Tibial nerve (tissue), 4 donors: ENCODE measurements at regions not wholly inside any gene's neighbourhood (a gene's known extent, or its start where the extent isn't known, plus 50 kb on each side); places are given as distances from the start of the nearest gene placed in this dataset.

ENCODE experiments used
- DNase-seq, 2 donors: peaks; one replicate each; pipeline ENCODE4 v3.0.0-alpha.2; 2019; ENCODE audit warnings: low spot score in 2 of 2
- H3K27ac ChIP-seq, 4 donors: fragments of 200-600 bp; sonication (generic) in 3 of 4; one replicate each; pipeline ENCODE4 v1.5.1; 2017 to 2019; ENCODE audit warnings: mild to moderate bottlenecking in 1 of 4
- H3K27me3 ChIP-seq, 2 donors: fragments of 200-600 bp; sonication (generic) in 1 of 2; one replicate each; pipeline versions ENCODE4 v1.5.1 to v1.6.0; 2017 to 2019
- H3K36me3 ChIP-seq, 3 donors: fragments of 200-600 bp; sonication (generic); one replicate each; pipeline ENCODE4 v1.5.1; 2018 to 2019
- H3K4me1 ChIP-seq, 4 donors: fragments of 200-600 bp; sonication (generic) in 3 of 4; one replicate each; pipeline ENCODE4 v1.5.1; 2017 to 2019
- H3K4me3 ChIP-seq, 4 donors: fragments of 200-600 bp; sonication (generic) in 3 of 4; one replicate each; pipeline ENCODE4 v1.5.1; 2017 to 2019; ENCODE audit warnings: mild to moderate bottlenecking in 1 of 4, moderate library complexity in 1 of 4
- H3K9me3 ChIP-seq, 4 donors: fragments of 200-600 bp; sonication (generic) in 3 of 4; one replicate each; pipeline ENCODE4 v1.5.1; 2017 to 2019
- EP300 ChIP-seq, 2 donors: sonication (generic); formaldehyde crosslinking; IDR thresholded peaks; one replicate each; pipeline ENCODE4 v1.6.1; 2017; ENCODE audit warnings: antibody characterized with exemption in 2 of 2, mild to moderate bottlenecking in 1 of 2
- POLR2A ChIP-seq, 2 donors: fragments of 450-650 bp; IDR thresholded peaks; one replicate each; pipeline ENCODE4 v1.6.1; 2017; ENCODE audit warnings: antibody characterized with exemption in 2 of 2, mild to moderate bottlenecking in 2 of 2, moderate library complexity in 2 of 2
- WGBS, 2 donors: methylation state at CpG; one replicate each; pipeline ENCODE4 v1.1.5; 2018; 5-methylcytosine and 5-hydroxymethylcytosine counted together
- TF ChIP-seq, protein P1 (sequence below), 5 experiments: fragments of 200-600 bp in 3 of 5; fragments of 450-650 bp in 2 of 5; sonication (generic) in 3 of 5; IDR thresholded peaks; one replicate each; pipeline ENCODE4 v1.5.1; 2016 to 2019; ENCODE audit warnings: antibody characterized with exemption in 5 of 5, mild to moderate bottlenecking in 3 of 5, moderate library complexity in 2 of 5

DNA sequence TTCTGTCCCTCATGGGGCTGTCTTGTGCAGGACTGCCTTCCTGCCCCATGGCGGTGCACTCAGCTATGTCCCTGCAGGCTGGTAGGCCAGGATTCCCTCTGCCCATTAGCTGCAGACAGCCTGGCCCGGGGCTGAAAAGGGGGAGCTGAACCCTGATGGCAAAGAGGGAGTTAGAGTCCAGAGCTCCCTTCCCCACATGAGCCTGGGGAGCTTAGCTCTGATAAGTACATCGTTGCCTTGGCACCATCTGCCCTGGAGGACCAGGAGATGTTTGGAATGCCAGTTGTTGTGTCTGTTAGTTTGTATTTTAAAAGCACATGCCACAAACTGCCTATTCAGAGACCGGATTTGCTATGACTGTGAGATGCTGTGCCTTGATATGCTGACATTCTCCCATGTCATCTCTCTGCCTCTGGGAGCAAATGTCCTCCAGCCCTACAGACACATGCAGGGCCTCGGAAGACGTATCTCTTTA is 65.1 kb upstream of the AFF3 start:
- Histone ChIP-seq H3K36me3 (no peaks in the 10 kb centered on the region), H3K9me3 (no peaks in the 10 kb centered on the region), H3K27me3 (no peaks in the 10 kb centered on the region), H3K4me1 (no peaks in the 10 kb centered on the region), H3K27ac (no peak overlapping the region), H3K4me3 (no peak overlapping the region)
- TF ChIP-seq EP300 (IDR thresholded peaks at IDR 0.05) = no peak
- TF ChIP-seq POLR2A (IDR thresholded peaks at IDR 0.05) = no peak
- TF ChIP-seq, protein P1, sequence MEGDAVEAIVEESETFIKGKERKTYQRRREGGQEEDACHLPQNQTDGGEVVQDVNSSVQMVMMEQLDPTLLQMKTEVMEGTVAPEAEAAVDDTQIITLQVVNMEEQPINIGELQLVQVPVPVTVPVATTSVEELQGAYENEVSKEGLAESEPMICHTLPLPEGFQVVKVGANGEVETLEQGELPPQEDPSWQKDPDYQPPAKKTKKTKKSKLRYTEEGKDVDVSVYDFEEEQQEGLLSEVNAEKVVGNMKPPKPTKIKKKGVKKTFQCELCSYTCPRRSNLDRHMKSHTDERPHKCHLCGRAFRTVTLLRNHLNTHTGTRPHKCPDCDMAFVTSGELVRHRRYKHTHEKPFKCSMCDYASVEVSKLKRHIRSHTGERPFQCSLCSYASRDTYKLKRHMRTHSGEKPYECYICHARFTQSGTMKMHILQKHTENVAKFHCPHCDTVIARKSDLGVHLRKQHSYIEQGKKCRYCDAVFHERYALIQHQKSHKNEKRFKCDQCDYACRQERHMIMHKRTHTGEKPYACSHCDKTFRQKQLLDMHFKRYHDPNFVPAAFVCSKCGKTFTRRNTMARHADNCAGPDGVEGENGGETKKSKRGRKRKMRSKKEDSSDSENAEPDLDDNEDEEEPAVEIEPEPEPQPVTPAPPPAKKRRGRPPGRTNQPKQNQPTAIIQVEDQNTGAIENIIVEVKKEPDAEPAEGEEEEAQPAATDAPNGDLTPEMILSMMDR (IDR thresholded peaks at IDR 0.05) = no peak
- WGBS, 2 donors = 70 to 83% methylated on average over 5 to 6 of the region's 6 CpGs
- DNase-seq = no peak

DNA sequence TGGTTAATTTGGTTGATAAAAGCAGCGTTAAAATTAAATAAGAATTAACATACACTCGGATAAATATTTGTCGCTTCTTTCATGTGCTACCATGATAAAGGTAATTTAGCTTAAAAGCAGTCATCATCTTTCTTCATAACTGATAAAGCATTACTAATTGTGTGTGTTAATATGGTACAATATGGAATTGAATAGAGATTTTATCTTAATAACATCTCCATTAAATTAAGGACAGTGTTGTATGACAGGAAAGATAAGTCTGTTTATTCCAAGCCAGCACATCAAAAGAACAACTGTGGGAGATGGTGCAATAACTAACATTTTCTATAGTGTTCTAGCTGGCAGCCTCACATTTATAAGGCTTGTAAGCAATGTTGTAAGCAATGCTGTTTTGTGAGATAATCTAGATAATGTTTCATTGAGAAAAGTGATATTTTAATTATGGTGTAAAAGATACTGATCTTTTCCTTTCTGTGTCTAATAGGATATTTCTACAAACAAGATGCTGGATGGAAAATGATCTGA is 64.4 kb upstream of the AFF3 start:
- no peak overlapping the region for H3K4me3 ChIP-seq
- no peaks in the 10 kb centered on the region for H3K27me3 ChIP-seq
- no peaks in the 10 kb centered on the region for H3K4me1 ChIP-seq
- WGBS, 2 donors = 96% methylated on average over 3 of the region's 3 CpGs
- no peak overlapping the region for H3K27ac ChIP-seq
- H3K36me3 ChIP-seq = no peaks in the 10 kb centered on the region
- H3K9me3 ChIP-seq = no peaks in the 10 kb centered on the region
- no peak for DNase-seq
- TF ChIP-seq POLR2A (IDR thresholded peaks at IDR 0.05) (no peak), EP300 (IDR thresholded peaks at IDR 0.05) (no peak)
- TF ChIP-seq, protein P1 (IDR thresholded peaks at IDR 0.05) = no peak

DNA sequence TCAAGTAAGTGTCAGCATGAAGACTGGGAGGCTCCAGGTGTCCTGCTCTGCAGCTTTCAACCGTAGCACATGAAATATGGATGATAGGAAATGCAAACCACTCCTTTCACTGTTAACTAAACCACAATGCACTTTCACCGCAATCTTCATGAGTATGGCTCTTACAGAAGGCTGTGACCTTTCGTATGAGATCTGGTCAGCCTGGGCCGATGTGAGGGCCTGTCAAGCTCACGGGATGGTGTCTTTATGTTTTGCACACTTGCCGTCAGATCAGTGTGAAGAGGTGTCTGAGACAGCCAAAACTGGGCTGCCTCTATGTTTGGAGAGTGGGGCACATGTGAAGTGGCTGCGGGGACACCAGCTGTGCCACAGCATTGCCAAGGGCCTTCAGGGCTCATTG is 62.8 kb upstream of the AFF3 start:
- no peak overlapping the region for H3K4me3 ChIP-seq
- no peaks in the 10 kb centered on the region for H3K9me3 ChIP-seq
- no peaks in the 10 kb centered on the region for H3K4me1 ChIP-seq
- WGBS, 2 donors = 82 to 86% methylated on average over 7 of the region's 7 CpGs
- no peak overlapping the region for H3K27ac ChIP-seq
- DNase-seq = no peak
- H3K27me3 ChIP-seq = no peaks in the 10 kb centered on the region
- H3K36me3 ChIP-seq = no peaks in the 10 kb centered on the region
- TF ChIP-seq POLR2A (IDR thresholded peaks at IDR 0.05) (no peak), EP300 (IDR thresholded peaks at IDR 0.05) (no peak)
- TF ChIP-seq, protein P1 (IDR thresholded peaks at IDR 0.05) = no peak

DNA sequence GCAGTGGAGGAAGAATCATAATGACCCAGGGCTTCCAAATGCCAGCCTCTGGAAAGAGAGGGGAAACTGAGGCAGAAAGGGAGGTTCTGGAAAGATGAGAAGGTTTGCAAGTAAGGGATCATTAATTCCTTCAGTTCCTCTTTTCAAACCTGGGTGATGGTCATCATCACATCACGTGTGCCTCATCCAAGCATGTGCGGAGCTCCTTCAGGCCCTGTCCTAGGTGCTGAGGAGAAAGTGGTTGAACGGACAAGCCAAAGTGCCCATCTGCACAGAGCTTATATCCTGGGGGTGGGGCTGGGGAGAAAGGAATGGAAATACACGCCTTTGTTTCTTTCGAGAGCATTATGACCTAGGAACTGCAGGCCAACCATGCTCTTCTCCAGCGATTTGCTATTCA is 60.2 kb upstream of the AFF3 start:
- TF ChIP-seq, protein P1 (IDR thresholded peaks at IDR 0.05) = no peak
- TF ChIP-seq EP300 (IDR thresholded peaks at IDR 0.05) (no peak), POLR2A (IDR thresholded peaks at IDR 0.05) (no peak)
- WGBS, 2 donors = 79 to 85% methylated on average over 6 of the region's 6 CpGs
- Histone ChIP-seq H3K9me3 (no peaks in the 10 kb centered on the region), H3K4me1 (peaks cover 0 to 15% (median 12%) of the 10 kb centered on the region in 4 donors), H3K4me3 (no peak overlapping the region), H3K27ac (no peak overlapping the region), H3K36me3 (no peaks in the 10 kb centered on the region), H3K27me3 (no peaks in the 10 kb centered on the region)
- no peak for DNase-seq

DNA sequence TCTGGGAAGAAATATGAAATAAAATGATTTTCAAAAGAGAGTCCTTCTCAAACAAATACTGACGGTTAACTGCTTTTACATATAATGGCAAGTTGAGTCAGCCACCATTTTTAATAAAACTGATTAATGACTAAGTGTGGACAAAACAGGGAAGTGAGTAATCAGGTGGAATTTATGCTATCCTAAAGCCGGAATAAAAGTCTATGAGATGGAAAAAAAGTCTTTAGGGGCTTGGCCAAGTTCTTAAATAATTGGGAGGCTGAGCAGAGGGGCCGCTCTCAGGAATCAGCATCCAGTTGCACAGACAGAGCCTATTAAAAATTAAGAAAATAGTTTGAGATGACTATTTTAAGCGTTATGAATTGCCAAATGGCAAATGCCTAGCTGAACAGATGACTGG is 58.6 kb upstream of the AFF3 start:
- Histone ChIP-seq H3K27ac (no peak overlapping the region), H3K36me3 (no peaks in the 10 kb centered on the region), H3K4me3 (no peak overlapping the region), H3K4me1 (peaks cover 0 to 23% (median 15%) of the 10 kb centered on the region in 4 donors), H3K27me3 (no peaks in the 10 kb centered on the region), H3K9me3 (no peaks in the 10 kb centered on the region)
- no peak for DNase-seq
- TF ChIP-seq POLR2A (IDR thresholded peaks at IDR 0.05) (no peak), EP300 (IDR thresholded peaks at IDR 0.05) (no peak)
- TF ChIP-seq, protein P1 (IDR thresholded peaks at IDR 0.05) = no peak
- WGBS, 2 donors = 86% methylated on average over 4 of the region's 4 CpGs
